Activated CD4-positive, alpha-beta T cell treated with anti-CD3 and anti-CD28 coated beads for 4 hours (primary cell): ENCODE measurements at regions not wholly inside any gene's neighbourhood (a gene's known extent, or its start where the extent isn't known, plus 50 kb on each side); places are given as distances from the start of the nearest gene placed in this dataset.

Experiments
- DNase-seq, 2 donors: peaks; one replicate each; pipeline ENCODE4 v3.0.0-alpha.2; 2020

DNA sequence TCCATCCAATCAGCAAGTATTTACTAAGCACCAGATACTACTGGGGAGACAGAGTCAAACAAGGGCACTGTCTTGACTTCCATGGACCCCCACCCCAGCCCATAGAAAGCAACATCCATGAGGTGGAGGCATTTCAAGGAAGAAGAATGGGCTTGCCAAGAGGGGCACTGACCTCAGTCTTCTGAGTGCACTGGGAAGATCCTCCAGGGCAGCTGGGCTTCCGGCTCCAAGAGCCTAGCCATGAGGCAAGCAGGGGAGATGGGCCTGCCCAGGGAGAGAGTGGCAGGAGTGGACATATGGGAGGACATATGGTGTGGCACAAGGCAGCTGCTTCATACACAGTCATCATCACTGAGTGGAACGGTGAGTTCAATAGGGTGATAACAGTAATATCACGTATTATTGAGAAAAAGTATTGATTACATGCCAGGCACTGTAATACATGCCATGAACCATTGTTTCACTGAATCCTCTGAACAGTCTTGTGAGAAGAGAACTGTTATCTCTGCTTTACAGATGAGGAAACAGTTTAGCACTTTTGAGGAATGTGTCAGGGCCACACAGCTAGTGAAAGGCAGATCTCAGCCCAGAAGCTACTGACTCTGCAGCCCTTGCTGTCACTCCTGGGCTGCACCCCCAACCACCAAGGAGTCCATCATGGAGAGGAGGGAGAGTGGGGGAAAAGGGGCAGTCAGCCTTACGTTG, 331.7 kb upstream of the ZMIZ1 start:
- DNase-seq: no peak

DNA sequence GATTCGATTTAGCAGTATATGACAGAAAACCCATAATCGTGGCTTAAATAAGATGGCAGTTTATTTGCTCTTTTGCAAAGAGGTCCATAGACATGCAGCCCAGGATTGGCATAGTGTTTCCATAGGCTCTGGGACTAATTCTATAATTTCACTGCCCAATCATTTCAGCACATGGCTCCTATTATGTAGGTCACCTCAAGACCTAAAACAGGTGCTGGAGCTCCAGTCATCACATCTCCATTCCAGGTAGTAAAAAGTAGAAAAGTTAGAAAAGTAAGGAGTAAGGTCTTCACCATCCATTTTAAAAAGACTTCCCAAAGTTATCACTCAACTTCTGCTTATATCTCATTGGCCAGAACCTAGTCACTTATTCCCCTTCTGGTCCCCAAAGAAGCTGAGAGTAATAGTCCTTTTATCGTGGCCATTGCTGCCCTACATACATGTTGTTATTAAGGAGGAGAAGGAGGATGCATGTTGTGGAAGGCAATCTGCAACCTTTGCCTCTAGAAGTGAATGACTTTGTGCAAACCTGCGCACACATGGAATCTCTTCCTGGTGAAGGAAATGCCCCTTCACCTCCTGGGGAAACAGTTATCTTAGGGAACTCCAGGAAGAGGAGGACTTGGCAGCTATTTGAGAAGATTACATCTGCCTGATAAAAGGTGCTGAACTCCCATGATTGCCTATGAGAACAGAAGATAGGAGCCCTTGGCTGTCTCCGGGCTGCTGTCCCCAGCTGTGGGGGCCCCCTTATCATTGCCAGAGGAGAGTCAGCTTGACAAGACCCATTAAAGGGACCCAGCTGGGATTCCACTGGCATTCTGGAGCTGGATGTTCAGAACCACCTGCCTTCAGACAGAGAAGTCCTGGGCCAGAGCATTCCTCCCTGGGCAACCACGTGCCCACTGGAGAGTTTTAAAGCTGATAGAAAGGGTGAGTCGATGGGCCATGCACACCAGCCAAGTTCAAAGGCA, 330.6 kb upstream of the ZMIZ1 start:
- no peak for DNase-seq

DNA sequence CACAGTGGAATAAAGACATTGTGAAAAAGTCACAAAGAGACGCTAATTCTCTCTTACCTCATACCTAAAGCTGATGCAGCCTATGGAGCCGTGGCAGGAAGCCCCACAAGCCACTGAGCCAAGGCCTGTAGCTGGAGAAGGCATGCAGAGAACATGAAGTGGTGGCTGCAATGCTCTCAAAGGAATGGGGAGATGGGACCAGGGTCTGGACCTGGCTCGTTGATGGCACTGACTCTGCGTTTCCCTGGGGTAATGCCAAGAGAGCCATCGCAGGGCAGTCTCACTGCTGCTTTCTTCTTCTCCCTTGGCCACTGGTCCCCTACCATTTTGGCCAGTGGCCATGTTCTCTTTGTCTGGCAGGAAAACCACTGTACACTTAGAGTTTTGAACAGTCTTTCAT, 329.9 kb upstream of the ZMIZ1 start:
- no peak for DNase-seq

DNA sequence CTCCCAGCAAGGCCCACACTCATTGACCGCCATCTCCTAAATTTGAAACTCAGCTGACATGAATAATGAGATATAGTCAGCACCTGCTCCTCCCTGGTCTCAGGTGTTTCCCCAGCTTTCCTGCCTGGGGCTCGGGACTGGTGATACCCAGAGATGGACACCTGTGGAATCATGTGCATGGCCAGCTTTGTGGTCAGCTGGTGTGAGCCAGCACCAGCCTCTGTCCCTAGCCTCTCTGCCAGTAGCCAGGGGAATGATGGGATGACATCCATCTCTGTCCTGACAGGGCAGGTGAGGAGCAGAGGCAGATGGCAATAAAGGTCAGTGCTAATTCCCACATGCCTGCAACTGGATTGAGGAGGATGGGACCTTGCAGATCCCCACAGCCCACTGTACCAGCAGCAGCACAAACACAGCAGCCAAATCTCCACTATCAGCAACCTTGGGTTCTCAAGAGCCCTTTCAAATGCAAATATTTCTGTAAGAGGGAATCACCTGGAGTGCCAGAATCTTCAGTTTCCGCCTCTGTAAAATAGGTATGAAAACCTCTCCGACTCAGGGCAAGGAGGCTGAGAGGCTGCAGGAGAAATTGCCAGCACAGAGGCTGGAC, 329.2 kb upstream of the ZMIZ1 start:
- no peak for DNase-seq

DNA sequence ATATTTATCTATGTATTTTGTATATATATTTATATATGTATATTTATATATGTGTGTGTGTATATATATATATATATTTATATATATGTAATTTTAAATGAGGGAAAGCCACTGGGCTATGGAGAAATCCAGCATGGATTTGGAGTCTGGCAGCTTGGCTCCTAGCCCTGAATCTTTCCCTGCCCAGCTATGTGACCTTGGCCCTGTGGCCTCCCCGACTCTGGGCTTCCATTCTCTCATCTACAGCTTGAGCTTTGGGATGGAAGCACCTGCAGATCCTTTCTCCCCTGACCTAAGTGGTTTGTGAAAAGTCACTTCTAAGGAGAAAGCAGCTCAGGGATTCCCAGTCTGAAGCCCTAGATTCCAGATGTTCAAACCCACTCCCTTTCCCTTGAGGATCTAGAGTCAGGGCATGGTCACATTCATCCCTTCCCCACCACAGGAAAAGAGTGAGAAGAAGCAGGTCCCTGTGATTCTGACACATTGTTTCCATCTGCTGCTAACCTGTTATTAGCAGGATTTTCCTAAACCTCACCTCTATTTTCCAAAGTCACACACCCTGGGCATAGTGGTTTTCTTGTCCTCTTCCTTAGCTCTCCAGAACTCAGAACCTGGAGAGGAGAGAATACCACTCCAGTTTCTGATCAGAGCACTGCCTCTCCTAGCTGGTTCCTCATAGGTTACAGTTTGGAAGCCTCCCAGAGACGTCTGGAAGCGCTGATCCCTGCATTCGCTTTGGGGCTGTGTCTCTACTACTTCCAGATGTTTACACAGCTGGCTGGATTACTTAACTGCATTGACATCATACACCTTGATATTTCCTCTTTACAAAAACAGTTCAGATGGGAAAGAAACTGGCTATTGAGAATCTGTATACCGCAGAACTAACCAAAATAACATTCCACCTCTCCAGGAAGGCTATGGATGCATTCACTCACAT, 327.5 kb upstream of the ZMIZ1 start:
- no peak for DNase-seq

DNA sequence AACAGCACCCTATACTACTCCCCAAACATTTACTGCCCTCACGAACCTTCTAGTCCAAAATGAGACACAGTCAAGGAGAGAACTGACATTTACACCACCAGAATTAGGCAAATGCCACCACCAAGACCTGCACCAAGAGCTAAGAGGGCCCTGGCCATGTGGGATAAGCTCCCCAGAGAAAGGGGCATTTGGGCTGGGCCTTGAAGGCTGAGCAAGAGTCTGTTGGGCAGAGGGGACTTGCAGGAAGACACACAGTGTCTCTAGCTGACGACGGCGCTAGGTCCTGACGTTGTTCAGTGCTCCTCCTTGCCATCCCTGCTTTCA, 326.4 kb upstream of the ZMIZ1 start:
- no peak for DNase-seq

DNA sequence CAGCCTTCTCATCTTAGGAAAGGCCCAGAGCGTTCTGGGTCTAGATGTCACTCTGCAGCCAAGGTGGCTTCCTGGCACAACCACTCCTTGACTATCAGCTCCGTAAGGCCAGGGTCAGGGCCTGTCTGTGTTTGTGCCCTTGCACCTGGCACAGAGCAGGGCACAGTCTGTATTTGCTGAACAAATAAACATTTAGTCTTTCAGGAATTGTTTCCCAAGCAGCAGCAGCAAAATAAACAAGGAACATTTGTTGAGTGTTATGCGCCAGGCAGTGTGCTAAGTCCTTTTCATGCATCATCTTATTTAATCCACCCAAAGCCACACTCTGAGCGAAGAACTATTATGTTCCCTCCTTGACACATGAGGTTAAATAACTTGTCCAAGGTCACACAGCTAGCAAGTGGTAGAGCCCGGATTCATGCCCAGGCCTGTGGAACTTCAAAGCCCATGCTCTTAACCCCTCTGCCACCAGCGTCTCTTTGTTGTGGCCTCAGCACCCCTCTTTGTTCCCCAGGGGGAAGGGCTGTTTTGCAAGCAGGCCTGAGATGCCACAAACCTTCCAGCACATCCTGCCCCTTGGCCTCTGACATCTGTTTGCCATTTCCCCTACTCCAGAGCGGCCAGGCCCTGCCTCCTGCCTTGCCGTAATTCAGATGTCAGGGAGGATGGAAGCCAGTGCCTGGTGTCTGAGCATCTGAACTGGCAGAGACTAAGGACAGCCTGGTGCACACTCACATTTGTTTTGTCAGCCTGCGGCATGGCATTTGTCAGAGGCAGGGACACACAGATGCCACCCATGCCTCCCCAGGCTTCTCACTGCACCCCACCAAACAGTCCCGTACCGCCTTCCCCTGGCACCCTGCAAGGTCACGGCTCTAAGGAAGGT, 325.8 kb upstream of the ZMIZ1 start:
- DNase-seq: no peak

DNA sequence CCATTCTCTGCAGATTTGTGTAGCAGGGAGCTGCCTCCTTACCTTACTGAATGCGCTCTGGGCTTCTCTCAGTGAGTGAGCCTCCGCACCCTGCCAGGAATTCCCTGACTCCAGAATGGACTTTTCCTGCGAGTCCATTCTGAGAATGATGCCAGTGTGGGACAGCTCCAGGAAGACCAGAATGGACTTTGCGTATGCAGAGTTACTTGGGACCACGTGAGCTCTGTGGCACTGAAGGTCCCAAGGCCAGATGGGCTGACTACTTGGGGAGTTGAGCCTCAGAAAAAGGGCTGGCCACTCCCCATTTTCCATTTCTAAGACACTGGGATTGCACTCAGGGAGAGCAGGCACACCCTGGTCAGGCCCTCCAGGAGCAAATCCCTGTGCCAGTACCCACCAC, 324.7 kb upstream of the ZMIZ1 start:
- no peak for DNase-seq

DNA sequence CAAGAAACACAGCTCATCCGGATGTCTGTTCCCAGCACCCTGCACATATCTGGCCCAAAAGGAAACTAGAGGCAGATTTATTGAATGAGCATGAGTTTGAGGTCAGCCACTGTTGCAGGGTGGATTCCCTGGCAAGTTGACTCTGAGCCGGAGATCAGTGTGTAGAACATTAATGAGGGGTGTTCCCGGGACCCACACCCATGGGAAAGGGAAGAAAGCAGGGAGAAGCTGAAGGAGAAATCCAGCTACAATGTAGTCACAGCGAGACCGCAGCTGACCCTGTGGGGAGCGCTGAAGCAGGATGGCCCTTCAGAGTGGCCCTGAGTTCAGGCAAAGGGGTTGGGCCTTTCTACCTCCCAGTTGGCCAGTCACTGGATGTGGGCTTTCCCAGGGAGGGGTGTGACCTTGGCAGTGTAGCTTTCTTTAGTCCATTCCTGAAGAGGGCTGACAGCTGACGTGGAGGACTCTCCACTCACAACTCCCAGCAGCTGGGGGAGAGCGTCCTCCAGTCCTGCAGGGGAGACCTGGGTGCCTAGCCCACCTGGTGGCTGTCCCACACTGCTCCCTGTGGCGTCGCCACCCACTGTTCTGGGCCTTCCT, 324.2 kb upstream of the ZMIZ1 start:
- DNase-seq: no peak

DNA sequence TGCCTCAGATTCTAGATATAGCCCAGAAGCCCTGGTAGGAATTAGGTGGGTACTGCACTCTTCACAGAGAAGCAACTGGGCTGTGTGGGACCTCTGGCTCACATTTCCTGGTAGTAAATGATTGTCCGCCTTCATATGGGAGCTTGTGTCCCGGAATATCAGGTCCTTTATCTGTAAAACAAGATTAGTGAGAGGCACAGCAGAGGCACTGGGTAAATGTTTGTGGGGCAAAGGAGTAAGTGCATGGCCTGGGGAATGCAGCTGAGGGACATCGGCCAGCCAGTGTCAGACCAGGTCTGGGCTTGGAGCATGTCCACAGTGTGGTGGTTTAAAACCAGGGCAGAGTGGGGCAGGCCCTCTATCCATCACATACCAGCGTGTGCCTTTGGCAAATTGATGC, 323.3 kb upstream of the ZMIZ1 start:
- no peak for DNase-seq

DNA sequence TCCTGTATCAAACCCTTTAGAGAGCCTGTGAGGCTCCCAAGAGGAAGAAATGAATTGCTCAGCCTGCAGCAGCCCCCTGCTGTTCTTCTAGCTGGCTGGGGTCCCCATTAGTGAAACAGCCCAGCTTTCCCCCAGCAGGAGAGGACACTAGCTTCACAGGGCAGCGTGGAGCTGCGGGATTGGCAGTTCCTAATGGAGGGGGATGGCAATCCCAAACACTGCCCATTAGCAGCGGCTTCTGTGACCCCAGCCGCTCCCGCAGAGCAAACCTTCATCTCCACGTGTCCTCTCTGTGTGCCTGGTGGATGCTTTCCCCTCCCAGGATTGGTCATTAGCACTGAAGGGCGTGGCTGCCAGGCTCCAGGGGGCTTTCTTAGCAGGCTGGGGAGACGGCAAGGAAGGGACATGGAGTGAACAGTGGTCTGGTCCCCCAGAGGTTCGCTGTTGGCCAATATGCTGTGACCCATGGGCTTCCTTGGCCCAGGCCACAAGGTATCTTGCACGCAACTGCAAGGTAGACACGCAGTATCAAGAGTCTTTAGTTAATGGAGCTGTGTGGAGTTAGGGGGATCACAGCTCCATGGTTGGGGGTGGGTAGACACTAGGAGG, 322.5 kb upstream of the ZMIZ1 start:
- no peak for DNase-seq

DNA sequence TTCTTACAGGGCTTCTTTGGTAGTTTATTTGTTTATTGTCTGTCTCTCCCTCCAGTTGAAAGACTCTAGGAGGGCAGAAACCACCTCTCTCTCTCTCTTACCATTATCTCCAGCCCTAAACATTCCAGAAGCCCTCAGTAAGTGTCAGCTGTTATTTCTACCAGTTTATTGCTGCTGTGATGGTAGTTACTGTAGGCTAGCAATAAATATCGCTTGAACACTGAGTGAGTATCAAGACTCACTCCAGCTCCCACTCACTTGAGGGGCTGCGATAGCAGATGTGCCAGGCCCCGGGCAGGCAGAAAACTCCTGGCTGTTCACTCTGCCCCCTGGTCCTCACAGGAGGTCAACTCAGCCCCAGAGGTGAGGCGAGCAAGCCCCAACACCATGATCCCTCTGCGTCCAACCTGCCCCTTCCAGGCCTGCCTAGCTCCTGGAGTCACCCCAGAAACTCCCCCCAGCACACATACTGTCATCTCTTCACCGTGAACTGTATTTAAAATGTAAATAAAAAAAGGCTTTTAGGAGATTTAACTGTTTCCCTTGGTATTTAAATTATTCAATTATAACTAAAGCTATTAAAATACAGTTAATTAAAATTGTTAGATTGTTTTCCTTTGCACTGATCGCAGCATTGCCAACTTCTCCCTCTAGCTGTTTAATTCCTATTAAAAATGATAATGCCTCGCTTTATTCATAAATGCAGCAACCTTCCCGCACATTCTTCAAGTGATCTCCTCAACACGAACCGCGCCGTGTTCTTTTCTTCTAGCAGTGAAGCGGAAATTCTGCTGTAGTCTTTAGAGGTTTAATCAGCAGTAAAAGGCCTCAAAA, 321.1 kb upstream of the ZMIZ1 start:
- DNase-seq: no peak

DNA sequence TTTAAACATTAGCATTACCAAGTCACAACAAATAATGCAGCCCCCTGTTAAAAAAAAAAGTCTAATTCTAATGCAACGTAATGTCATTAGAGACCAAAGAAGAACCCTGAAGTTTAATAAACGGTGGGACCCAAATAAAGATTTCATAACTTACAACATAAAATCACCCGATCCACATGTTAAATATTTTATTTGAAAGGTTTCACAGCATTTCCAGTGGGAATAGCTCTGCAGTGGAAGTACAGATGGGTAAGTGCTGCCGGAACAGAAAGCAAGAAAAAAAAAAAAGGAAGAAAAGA, 320.6 kb upstream of the ZMIZ1 start:
- no peak for DNase-seq

DNA sequence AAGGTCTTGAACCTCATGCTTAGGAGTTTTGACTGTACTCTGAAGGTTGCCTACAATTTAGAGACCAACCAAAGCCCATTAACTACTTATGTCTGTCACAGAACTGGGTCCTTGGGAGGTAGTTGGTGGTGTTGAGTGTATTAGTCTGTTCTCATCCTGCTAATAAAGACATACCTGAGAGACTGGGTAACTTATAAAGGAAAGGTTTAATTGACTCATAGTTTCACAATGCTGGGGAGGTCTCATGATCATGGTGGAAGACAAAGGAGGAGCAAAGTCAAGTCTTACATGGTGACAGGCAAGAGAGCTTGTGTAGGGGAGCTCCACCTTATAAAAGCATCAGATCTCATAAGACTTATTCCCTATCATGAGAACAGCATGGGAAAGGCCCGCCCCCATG, 319.6 kb upstream of the ZMIZ1 start:
- no peak for DNase-seq

DNA sequence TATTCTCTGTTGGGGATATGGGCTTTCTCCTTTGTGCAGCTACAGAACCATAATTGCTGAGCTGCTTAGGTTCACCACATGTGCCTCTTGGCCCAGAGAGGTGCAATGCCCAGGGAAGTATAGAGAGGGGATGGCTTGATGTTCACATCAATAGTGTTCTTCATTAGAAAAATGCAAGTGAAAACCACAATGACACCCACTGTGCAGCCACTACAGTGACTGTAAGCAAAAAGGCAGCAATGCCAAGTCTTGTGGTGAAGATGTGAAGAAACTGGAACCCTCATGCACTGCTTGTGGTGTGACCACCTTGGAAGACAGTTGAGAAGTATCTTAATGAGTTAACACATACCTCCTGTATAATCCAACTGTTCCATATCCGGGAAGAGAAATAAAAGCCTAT, 318.9 kb upstream of the ZMIZ1 start:
- DNase-seq: no peak

DNA sequence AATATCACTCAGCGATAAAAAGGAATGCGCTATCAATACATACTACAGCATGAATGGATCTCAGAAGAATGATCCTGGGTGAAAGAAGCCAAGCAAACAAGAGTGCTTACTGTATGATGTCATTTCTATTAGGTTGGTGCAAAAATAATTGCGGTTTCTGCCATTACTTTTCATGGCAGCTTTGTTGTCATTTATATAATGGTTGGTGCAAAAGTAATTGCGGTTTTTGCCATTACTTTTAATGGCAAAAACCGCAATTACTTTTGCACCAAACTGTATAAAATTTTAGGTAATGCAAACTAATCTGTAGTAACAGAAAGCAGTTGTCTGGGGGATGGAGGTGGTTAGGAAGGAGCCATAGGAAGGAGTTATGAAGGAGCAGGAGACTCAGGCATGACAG, 318.3 kb upstream of the ZMIZ1 start:
- DNase-seq: no peak

DNA sequence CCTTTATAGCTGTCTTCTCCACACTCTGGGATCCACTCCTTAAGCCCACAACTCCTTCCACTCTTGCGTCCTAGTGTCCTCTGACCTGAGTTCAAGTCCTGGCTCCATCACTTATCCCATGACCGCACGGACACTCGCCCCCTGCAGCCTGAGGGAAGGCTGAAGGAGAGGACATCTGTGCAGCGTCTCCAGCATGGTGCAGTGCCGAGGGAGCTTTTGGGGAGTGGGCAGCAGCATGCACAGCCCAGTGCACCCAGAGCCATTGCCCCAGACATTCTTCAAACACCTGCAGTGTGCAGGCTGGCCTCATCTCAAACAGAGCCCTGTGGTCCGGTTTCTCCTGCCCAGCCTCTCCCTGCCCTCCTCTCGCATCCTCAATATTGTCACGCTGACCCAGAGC, 317.1 kb upstream of the ZMIZ1 start:
- DNase-seq: no peak

DNA sequence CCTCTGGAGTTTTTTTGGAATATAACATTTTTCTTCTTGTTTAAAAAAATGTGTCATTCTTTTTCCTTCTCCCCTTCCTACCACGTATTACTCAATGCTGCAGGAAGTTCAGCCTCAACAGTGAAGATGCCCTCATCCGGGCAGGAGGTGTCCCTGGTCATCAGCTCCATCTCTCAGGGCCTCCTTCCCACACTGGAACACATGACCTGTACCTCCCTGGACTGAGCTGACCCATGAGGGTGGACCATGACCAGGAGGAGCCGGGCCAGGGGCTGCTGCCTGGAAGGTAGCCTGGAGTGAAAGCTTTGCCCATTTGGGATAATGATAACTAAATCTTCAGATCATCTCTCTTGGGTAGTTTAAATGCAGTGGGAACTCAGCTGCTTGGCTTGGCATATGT, 316.5 kb upstream of the ZMIZ1 start:
- DNase-seq: no peak

DNA sequence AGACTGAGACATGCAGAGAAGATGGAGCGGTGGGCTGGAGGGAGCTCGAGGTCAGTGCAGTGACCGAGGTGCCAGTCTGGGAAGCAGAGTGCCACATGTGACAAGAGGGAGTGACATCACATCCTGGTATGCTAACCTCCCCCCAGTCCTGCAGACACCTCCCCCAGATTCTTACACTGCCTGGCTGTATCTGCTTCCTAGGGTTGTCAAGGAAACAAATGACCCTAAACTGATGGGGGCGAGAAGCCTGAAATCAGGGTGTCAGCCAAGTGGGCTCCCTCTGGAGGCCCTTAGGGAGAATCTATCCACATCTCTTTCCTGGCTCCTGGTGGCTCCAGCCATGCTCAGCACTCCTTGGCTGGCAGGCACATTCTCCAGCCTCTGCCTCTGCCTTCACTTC, 316.1 kb upstream of the ZMIZ1 start:
- DNase-seq: no peak
